ENCODE measurements at regions not wholly inside any gene's neighbourhood (a gene's known extent, or its start where the extent isn't known, plus 50 kb on each side); places are given as distances from the start of the nearest gene placed in this dataset.

DNA sequence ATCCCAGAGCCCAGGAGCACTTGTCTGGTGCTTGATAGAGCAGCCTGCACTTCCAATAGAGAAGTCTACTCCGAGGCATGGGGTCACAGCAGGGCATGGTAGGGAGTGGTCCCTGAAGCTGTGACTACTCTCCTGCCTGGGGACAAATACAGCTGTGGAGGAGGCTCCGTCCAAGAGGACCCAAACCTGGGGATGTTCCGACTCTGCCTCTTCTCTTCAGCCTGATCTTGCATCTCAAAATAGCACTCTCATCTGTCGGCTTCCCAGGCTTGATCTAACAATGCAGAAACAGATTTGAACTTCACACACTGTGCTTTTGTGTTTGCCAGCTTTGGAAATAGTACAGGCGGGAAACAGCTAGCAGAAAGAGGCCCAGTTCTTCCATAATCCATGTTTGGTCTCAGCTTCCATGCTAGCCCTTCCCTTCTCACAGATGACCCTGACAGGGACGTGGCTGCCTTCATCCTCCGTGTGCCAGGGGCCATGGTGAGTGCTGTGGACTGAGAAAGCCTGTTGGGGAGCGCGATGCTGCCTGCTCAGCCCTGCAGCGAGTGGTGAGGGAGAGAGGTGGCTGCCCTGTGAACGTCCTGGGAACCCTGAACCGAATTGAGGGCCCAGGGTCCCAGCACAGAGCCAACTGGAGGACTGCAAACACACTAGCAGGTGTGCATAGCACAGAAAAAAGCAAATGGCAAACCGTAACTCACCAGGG lies 150.3 kb upstream of the GPR12 start:
- H3K9me3 Mint-ChIP-seq, result no peaks in the 10 kb centered on the region
- no peak for DNase-seq
- peaks cover 27% of the 10 kb centered on the region for H3K27me3 Mint-ChIP-seq
- no peak overlapping the region for H3K27ac Mint-ChIP-seq
- peaks cover 7% of the 10 kb centered on the region for H3K4me1 Mint-ChIP-seq
- H3K4me3 Mint-ChIP-seq, result no peak overlapping the region
- no peaks in the 10 kb centered on the region for H3K36me3 Mint-ChIP-seq

DNA sequence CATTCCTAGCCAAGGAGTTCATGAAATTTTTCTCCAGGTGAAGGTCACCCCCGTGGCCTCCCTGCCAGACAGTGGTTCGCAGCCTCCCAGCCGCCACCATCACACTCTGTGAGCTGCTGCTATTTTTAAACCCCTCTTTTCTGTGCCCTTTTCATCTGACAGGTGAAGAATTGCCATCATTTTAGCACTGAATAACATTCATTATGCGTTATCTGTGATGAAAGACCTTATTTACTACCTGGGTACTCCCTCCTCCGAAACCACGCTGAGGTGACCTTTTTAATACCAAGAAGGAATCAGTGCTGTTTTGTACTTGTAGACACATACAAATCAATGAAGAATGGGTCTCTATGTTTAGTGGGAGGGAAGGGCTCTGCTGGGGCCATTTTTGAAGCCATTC lies 148.9 kb upstream of the GPR12 start:
- no peak for DNase-seq
- Mint-ChIP-seq H3K27me3 (peaks cover 27% of the 10 kb centered on the region), H3K27ac (no peak overlapping the region), H3K4me3 (no peak overlapping the region), H3K4me1 (peaks cover 2% of the 10 kb centered on the region), H3K36me3 (no peaks in the 10 kb centered on the region), H3K9me3 (no peaks in the 10 kb centered on the region)

DNA sequence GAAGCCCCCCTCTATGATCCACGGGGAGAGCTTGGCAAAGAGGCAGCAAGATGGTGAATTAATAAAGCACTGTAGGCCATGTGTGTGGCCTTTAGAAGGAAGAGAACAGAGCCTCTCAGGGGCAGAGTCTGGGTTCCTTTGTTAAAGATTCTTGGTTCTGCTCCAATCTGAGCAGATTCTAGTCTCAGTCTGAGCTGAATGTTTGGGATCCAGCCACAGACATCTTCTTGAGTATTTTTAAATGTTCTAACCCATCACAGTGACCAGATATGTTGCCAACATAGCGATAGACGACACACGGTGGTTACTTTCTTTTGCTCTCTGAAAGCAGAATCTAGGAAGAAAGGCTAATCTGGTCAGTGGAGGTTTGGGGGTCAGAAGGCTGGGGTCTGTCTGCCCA lies 147.5 kb upstream of the GPR12 start:
- Mint-ChIP-seq H3K4me3 (no peak overlapping the region), H3K27me3 (peaks cover 27% of the 10 kb centered on the region), H3K36me3 (no peaks in the 10 kb centered on the region), H3K9me3 (peaks cover 2% of the 10 kb centered on the region), H3K4me1 (no peaks in the 10 kb centered on the region), H3K27ac (no peak overlapping the region)
- no peak for DNase-seq

DNA sequence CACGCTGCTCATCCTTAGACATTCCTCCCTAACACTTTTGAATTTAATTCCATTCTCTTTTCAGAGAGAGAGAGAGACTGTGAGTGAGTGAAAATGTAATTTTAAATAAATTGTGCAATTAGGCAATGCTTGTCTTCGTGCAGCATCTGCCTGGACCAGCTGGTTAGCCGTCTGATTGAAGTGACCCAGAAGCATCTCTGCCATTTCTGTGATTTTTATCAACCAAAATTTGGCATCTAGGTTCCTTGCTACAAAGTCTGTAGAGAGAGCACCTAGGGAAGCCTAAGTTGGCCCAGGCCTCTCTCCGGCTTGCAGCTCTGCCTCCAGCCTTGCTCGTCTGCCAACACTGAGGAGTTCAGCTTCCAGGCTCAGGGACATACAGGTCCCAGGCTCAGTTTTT lies 138.6 kb upstream of the GPR12 start:
- Mint-ChIP-seq H3K27ac (no peak overlapping the region), H3K4me3 (no peak overlapping the region), H3K4me1 (peaks cover 4% of the 10 kb centered on the region), H3K9me3 (peaks cover 2% of the 10 kb centered on the region), H3K36me3 (no peaks in the 10 kb centered on the region), H3K27me3 (peaks cover 35% of the 10 kb centered on the region)
- DNase-seq, result no peak

DNA sequence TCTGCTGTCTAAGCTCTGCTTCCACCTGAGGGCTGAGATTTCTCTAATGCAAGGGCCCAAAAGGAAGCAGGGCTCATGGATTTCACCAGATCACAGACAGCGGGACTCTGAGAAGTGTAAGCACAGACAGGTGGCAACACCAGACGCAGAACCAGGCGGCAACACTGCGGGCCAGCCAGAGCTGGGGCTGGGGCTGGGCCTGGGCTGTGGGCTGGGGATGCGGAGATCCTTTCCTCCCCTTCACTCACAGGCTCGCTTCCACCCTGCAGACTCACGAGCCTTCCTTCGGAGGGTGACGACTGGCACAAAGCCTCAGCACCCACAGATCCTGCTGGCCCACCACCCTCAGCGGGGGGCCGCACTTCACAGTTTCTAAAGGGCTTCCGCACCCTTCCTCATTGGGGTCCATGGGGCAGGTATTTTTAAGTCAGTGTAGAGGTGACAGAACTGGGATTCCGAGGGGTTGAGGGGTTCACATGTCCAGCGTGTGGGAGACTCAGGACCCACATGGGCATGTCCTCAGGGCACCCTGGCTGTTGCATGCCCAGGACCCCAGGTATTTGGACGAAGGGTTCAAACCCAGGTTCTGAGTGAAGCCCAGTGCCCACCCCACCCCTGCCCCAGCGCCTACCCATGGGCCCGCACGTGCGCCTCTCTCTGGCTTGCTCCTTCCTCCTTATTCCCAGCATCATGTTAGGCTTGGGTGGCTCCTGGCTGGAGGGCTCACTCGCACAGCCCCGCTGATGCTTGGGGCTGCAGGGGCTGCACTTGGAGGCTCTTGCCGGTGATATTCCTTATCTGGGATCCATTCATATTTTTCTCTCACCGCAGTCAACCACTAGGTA lies 137.3 kb upstream of the GPR12 start:
- DNase-seq, result no peak
- Mint-ChIP-seq H3K4me1 (peaks cover 4% of the 10 kb centered on the region), H3K9me3 (no peaks in the 10 kb centered on the region), H3K36me3 (no peaks in the 10 kb centered on the region), H3K4me3 (no peak overlapping the region), H3K27me3 (peaks cover 38% of the 10 kb centered on the region), H3K27ac (no peak overlapping the region)

DNA sequence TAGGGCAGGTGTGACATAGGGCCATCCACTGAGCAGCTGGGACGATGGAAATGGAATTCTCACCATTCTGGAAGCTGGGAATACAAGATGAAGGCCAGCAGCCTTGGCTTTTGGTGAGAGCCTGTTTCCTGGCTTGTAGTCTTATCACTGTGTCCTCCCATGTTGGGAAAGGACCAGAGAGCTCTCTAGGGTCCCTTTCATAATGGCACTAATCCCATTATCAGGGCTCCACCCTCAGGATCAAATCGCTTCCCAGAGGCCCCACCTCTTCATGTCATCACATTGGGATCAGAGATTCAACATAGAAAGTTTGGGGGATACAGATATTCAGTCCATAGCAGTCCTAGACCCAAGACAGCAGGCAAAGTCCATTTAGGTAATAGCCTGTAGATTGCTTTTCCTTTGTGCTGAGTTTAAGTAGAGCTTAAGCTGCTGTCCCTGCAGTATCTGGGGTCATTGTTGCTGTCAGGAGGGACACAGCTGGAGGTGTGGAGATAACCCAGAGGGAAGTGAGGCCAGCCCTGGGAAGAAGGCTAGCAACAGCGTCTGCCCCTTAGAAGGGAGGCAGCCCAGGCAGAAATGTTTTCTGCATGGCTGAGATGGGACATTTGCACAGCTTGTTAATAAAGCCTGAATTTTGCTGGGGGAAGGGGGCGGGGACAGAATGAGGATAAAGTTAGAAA lies 136.5 kb upstream of the GPR12 start:
- Mint-ChIP-seq H3K27ac (no peak overlapping the region), H3K4me3 (no peak overlapping the region), H3K4me1 (peaks cover 4% of the 10 kb centered on the region), H3K36me3 (no peaks in the 10 kb centered on the region), H3K9me3 (no peaks in the 10 kb centered on the region), H3K27me3 (peaks cover 38% of the 10 kb centered on the region)
- no peak for DNase-seq

DNA sequence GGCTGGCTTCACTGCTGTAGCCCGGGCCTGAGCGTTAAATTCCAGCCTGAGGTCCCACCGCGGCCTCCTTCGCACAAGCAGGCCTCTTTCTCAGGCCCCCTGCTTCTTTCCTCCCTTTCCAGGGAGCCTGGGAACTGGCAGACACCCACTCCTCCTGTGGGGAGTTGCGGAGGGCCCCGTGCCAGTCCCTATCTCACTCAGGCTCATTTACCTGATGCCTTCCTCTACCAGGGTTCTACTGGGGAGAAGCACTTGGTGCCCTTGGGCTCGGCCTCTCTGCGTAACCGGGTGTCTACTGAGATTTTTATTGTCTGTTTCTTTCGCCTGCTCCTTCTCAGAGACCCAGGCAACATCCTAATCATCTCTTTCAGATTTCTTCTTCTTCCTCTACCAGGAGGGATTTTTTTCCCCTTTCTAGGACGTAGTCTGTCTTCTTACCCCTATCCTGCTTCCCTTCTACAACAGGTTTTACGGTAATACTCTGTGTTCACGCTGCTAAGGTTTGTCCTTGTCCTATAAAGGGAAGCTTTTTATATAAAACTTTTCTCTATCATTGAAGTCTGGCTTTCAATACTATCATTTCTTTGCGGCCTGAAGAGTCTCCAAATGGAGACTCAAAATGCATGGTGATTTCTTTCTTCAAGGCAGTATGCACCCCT lies 135.4 kb upstream of the GPR12 start:
- Mint-ChIP-seq H3K27ac (no peak overlapping the region), H3K4me3 (no peak overlapping the region), H3K36me3 (no peaks in the 10 kb centered on the region), H3K4me1 (peaks cover 4% of the 10 kb centered on the region), H3K9me3 (no peaks in the 10 kb centered on the region), H3K27me3 (peaks cover 38% of the 10 kb centered on the region)
- DNase-seq, result no peak

DNA sequence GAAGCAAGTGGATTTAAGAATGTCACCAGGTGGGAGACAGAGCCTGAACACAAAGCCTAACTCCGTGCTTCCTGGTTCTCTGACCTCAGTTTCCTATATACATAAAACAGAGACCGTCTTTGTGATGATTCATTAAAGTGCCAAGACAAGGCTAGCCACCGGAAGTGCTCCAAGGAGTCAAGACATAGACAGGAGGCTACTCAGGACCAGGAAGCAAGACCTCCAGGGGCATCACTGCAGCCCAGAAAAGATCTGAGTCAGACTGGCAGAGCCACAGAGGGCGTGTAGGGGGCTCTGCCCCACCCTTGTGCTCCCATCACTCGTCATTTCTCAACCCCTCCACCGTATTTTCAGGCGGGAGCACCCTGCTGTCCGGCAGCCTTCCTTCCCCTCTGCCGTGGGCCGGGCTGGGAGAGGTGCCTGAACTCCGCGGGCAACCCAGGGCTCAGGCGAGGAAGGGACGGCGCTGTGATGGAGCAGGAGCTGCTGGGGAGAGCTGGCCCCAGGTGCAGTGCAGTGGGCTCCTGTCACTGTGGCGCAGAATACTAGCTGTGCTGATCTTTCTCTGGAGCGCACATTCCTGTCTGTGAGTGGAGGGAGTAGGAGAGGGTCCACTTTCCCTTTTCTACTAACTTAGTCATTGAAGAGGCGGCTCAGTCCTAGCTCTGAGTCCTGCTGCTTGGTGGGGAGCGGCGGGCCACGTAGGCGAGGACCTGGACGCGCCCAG lies 134.7 kb upstream of the GPR12 start:
- Mint-ChIP-seq H3K4me1 (peaks cover 4% of the 10 kb centered on the region), H3K9me3 (no peaks in the 10 kb centered on the region), H3K27ac (no peak overlapping the region), H3K36me3 (no peaks in the 10 kb centered on the region), H3K27me3 (peaks cover 34% of the 10 kb centered on the region), H3K4me3 (no peak overlapping the region)
- no peak for DNase-seq

DNA sequence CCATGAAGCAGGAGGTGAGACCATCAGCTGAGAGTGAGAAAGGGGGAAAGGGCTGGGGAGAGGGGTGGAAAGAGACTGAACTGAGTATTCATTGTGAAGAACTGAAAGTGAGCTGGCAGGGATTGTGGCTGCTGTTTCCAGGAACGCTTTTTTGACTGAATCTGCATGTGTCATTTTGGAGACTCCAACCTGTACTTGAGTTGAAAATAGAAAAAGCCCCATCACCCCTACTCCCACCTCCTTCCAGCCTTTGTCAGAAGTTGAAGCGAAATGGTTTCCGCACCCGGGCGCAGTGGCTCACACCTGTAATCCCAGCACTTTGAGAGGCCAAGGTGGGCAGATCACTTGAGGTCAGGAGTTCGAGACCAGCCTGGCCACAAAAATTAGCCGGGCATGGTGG lies 128.0 kb upstream of the GPR12 start:
- Mint-ChIP-seq H3K27me3 (peaks cover 13% of the 10 kb centered on the region), H3K4me1 (no peaks in the 10 kb centered on the region), H3K4me3 (no peak overlapping the region), H3K9me3 (no peaks in the 10 kb centered on the region), H3K36me3 (no peaks in the 10 kb centered on the region), H3K27ac (no peak overlapping the region)
- no peak for DNase-seq

DNA sequence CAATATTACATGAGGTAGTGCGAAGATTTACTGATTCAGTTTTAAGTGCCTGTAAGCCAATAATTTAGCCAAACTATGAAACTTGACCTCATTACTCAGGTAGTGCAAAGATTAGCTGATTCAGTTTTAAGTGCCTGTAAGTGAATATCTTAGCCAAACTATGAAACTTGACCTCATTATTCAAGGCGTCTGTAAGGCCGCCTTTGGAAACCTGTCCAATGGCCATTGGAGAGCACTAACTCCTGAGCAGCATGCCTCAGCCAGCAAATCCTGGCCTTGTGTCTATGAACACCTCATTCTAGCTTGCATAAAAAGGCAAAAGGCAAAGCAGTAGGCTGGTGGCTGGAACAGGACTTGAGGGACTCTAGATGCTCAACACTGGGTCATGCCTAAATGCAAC lies 127.0 kb upstream of the GPR12 start:
- Mint-ChIP-seq H3K36me3 (no peaks in the 10 kb centered on the region), H3K4me1 (no peaks in the 10 kb centered on the region), H3K27ac (no peak overlapping the region), H3K27me3 (peaks cover 13% of the 10 kb centered on the region), H3K9me3 (no peaks in the 10 kb centered on the region), H3K4me3 (no peak overlapping the region)
- DNase-seq, result no peak

DNA sequence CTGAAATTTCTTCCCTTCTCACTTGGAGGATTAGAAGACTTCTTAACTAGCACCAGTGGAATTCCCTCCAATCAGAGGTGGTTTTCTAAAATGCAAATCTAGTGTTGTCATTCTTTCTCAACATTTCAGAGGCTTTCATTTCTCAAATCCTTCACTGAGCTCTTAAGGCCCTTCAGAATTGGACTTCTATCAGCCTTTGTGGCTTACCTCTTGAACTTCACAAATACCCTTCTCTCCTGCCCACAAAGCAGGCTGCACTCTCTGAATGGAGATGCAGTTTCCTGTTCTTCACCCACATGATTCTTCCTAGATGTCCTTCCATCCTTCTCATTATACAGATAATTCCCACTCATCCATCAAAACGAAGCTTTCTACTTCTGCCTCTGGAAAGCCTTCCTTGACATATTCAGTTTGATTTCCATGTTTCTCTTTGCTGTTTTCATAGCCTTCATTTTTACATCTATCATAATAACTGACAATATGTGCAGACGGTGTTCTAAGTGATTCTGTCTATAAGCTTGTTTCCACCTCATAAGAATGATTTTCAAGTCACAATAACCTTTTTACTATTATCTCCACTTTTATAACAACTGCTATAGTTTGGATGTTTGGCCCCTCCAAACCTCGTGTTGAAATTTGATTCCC lies 123.1 kb upstream of the GPR12 start:
- no peaks in the 10 kb centered on the region for H3K36me3 Mint-ChIP-seq
- no peaks in the 10 kb centered on the region for H3K4me1 Mint-ChIP-seq
- no peak for DNase-seq
- H3K27me3 Mint-ChIP-seq, result peaks cover 18% of the 10 kb centered on the region
- H3K4me3 Mint-ChIP-seq, result no peak overlapping the region
- H3K27ac Mint-ChIP-seq, result no peak overlapping the region
- H3K9me3 Mint-ChIP-seq, result no peaks in the 10 kb centered on the region

DNA sequence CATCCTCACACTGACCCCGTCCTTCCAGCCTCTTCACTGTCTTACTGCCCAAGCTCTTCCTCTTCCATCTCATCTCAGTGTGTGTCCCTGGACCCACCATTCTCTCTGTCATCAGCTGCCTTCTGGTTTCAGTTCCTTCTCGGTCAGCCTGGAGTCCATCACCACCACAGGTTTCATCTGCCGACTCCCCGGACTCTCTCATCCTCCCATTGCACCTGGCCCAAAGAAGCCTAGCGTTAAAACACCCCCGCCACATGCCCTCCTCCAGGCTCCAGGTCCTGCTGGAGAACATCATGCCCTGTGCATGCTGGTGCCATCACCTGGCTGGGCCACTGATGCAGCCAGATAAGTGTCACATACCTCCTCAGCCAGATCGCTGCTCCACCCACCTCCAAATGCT lies 122.1 kb upstream of the GPR12 start:
- DNase-seq, result no peak
- peaks cover 15% of the 10 kb centered on the region for H3K27me3 Mint-ChIP-seq
- no peak overlapping the region for H3K27ac Mint-ChIP-seq
- no peaks in the 10 kb centered on the region for H3K36me3 Mint-ChIP-seq
- no peaks in the 10 kb centered on the region for H3K4me1 Mint-ChIP-seq
- H3K4me3 Mint-ChIP-seq, result no peak overlapping the region
- peaks cover 3% of the 10 kb centered on the region for H3K9me3 Mint-ChIP-seq

DNA sequence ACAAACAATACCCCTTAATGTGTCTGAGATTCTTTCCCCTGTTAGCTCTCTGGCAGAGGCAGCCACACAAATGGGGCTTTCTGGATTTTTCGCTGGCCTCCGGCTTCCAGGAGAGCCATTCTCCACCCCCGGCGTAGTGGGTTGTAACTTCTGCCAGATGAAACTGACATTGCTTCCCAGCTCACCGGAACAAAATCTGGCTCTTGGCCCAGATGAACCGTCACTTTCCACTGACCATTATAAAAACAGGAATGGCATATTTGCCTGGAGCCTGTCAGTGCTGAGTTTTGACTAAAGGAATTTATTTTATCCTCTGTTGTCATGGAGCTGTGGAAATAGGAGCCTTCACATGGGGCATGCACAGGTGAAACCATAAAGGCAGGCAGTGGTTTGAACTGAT lies 120.6 kb upstream of the GPR12 start:
- peaks cover 17% of the 10 kb centered on the region for H3K27me3 Mint-ChIP-seq
- no peak overlapping the region for H3K27ac Mint-ChIP-seq
- no peaks in the 10 kb centered on the region for H3K36me3 Mint-ChIP-seq
- H3K9me3 Mint-ChIP-seq, result peaks cover 10% of the 10 kb centered on the region
- H3K4me3 Mint-ChIP-seq, result no peak overlapping the region
- no peak for DNase-seq
- H3K4me1 Mint-ChIP-seq, result no peaks in the 10 kb centered on the region

DNA sequence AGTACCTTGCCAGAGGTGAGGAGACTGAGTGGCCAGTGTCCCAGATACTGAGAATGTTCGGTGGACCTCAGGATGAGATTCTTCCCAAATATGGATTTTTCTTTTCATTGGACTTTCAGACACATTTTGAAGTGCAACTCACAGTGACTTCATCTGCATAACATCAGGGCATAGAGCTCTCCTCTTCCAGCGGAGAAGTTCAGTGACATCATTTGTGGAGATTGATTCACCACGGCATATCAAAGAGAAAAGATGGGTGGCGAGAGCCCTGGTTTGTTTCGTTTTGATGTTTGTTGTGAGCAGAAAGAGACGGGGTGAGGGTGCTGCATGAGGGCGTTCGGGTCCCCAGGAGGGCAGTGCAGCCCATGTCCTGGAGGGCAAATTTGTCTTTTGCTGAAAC lies 120.1 kb upstream of the GPR12 start:
- H3K4me3 Mint-ChIP-seq, result no peak overlapping the region
- no peaks in the 10 kb centered on the region for H3K4me1 Mint-ChIP-seq
- H3K9me3 Mint-ChIP-seq, result peaks cover 12% of the 10 kb centered on the region
- no peak for DNase-seq
- H3K27ac Mint-ChIP-seq, result no peak overlapping the region
- no peaks in the 10 kb centered on the region for H3K36me3 Mint-ChIP-seq
- H3K27me3 Mint-ChIP-seq, result peaks cover 17% of the 10 kb centered on the region
